RWPE1 (cell line): ENCODE measurements at regions not wholly inside any gene's neighbourhood (a gene's known extent, or its start where the extent isn't known, plus 50 kb on each side); places are given as distances from the start of the nearest gene placed in this dataset.
"Not testable (repeated sequence)": the region's sequence is repeated elsewhere in the genome, so short reads cannot be mapped to it uniquely, and the experiment has no call there.

Source experiments
- CTCF ChIA-PET: fragments of 350-600 bp; sonication (Branson Sonifier 250); formaldehyde crosslinking; extraction: SDS; loops from one replicate; lab custom pipeline; 2021; lab: Yijun Ruan, JAX
- POLR2A ChIA-PET: fragments of 400-600 bp; formaldehyde crosslinking; extraction: SDS; loops from one replicate; lab custom pipeline; 2020; ENCODE audit warnings: antibody characterized with exemption; ENCODE audit not compliant: low non-redundant PET; lab: Yijun Ruan, JAX
- DNase-seq: peaks from one replicate; pipeline ENCODE4 v3.0.0; 2012; ENCODE audit warnings: low spot score
- H3K27ac ChIP-seq: fragments of 450-650 bp; 2 replicates; pipeline ENCODE4 v1.5.1; 2017
- CTCF ChIP-seq: fragments of 450-650 bp; conservative IDR thresholded peaks from 2 replicates; pipeline ENCODE4 v1.5.1; 2017; ENCODE audit warnings: low read depth, mild to moderate bottlenecking

GRCh38 chr2:64880193-64880951 is 108.8 kb upstream of the SLC1A4 start:
- POLR2A ChIA-PET, result no interaction called here
- DNase-seq, result no peak
- CTCF ChIA-PET, result interaction anchor here (0.9 kb wide), 1 partner anchor 392 kb away, joined by 4 read pairs; no protein-coding TSS in a partner anchor
- no peak overlapping the region for H3K27ac ChIP-seq
- no peak for TF ChIP-seq CTCF

- no peak for TF ChIP-seq CTCF
- ChIA-PET POLR2A (interaction anchor here (0.6 kb wide), 1 partner anchor 112 kb away, joined by 7 read pairs; no protein-coding TSS in a partner anchor), CTCF (no interaction called here)
- DNase-seq, result no peak
- no peak overlapping the region for H3K27ac ChIP-seq
Observed at GRCh38 chr2:64881037-64881492, 108.1 kb upstream of the SLC1A4 start.

GRCh38 chr2:64887565-64887964 is 101.6 kb upstream of the SLC1A4 start:
- TF ChIP-seq CTCF, result no peak
- no peak for DNase-seq
- H3K27ac ChIP-seq, result no peak overlapping the region
- POLR2A ChIA-PET, result no interaction called here
- CTCF ChIA-PET, result no interaction called here

- H3K27ac ChIP-seq, result no peak overlapping the region
- peak; percentile 28; the same call in 1 of the 2 replicates for TF ChIP-seq CTCF
- CTCF ChIA-PET, result interaction anchor here (0.6 to 2.1 kb wide), 5 partner anchors 138 to 1053 kb away, joined by 3 to 7 read pairs (median 3); no protein-coding TSS in a partner anchor
- peak; percentile 83 for DNase-seq
- POLR2A ChIA-PET, result no interaction called here
Observed at GRCh38 chr2:64888591-64889309, 100.4 kb upstream of the SLC1A4 start.

- POLR2A ChIA-PET, result no interaction called here
- DNase-seq, result no peak
- no peak overlapping the region for H3K27ac ChIP-seq
- no peak for TF ChIP-seq CTCF
- CTCF ChIA-PET, result interaction anchor here (1.1 to 2.1 kb wide), 2 partner anchors 303 to 306 kb away, joined by 3 to 7 read pairs; no protein-coding TSS in a partner anchor
Observed at GRCh38 chr2:64889803-64890202, 99.4 kb upstream of the SLC1A4 start.

- CTCF ChIA-PET, H3K27ac ChIP-seq, DNase-seq, POLR2A ChIA-PET: not testable (repeated sequence)
Observed at GRCh38 chr2:64896572-64896971, 92.6 kb upstream of the SLC1A4 start.
